Endothelial cell of umbilical vein (primary cell): ENCODE measurements at regions not wholly inside any gene's neighbourhood (a gene's known extent, or its start where the extent isn't known, plus 50 kb on each side); places are given as distances from the start of the nearest gene placed in this dataset.

Experiments
- BruUV-seq: library from RNA; stranded (reverse); fragments of 400-500 nt; replicated peaks from 2 replicates; lab custom pipeline; 2021; lab: Mats Ljungman, UMichigan
- CTCF ChIA-PET: fragments of 300-600, 350-600 bp; sonication (Branson Sonifier 250); formaldehyde crosslinking; loops from one replicate; lab custom pipeline; 2021; ENCODE audit warnings: antibody characterized with exemption, inconsistent platforms; lab: Charles Lee
- POLR2A ChIA-PET: fragments of 300-600, 350-600 bp; sonication (Branson Sonifier 250); formaldehyde crosslinking; loops from one replicate; lab custom pipeline; 2021; ENCODE audit warnings: antibody characterized with exemption, inconsistent platforms; lab: Charles Lee
- DNase-seq: peaks from one replicate; pipeline ENCODE4 v3.0.0-alpha.2; 2011; ENCODE audit warnings: low read depth, low spot score
- FAIRE-seq: peaks from 2 replicates; lab custom pipeline; 2011; peaks lifted over from hg19 to GRCh38; lab: Jason Lieb, UNC
- H2AFZ ChIP-seq: 2 replicates; pipeline ENCODE4 v1.6.0; 2012; ENCODE audit warnings: low read depth, low read length, control low read depth, inconsistent platforms
- H3K27ac ChIP-seq: 2 replicates; pipeline ENCODE4 v1.5.1; 2011; ENCODE audit warnings: low read depth, mild to moderate bottlenecking, control low read depth, low read length, moderate library complexity; ENCODE audit not compliant: insufficient read depth
- H3K27me3 ChIP-seq, 2 experiments: 2 replicates each; pipeline versions ENCODE4 v1.6.0 to v1.6.1; 2011; ENCODE audit warnings: low read length in 2 of 2, mixed read lengths in 1 of 2; ENCODE audit not compliant: control insufficient read depth in 2 of 2, insufficient read depth in 2 of 2
- H3K36me3 ChIP-seq, 2 experiments: 2 replicates in 1 of 2; 3 replicates in 1 of 2; pipeline ENCODE4 v1.5.1; 2011; ENCODE audit warnings: low read length in 2 of 2, mild to moderate bottlenecking in 1 of 2, moderate library complexity in 1 of 2; ENCODE audit not compliant: control insufficient read depth in 2 of 2, insufficient read depth in 2 of 2; ENCODE audit errors: extremely low read depth in 1 of 2
- H3K4me1 ChIP-seq: 3 replicates; pipeline ENCODE4 v1.5.1; 2011; ENCODE audit warnings: mild to moderate bottlenecking, low read length; ENCODE audit not compliant: control insufficient read depth, insufficient read depth; ENCODE audit errors: extremely low read depth
- H3K4me2 ChIP-seq: 2 replicates; pipeline ENCODE4 v1.6.1; 2011; ENCODE audit warnings: low read length, control low read depth, mixed read lengths; ENCODE audit not compliant: insufficient read depth
- H3K4me3 ChIP-seq, 3 experiments: fragments of 200-600 bp in 1 of 3; sonication (generic), shearing (Covaris generic) in 1 of 3; replicated peaks in 1 of 3; 2 replicates each; pipeline ENCODE4 v1.5.1; 2011 to 2016; ENCODE audit warnings: control low read depth in 3 of 3, low read length in 3 of 3, mild to moderate bottlenecking in 2 of 3, inconsistent platforms in 1 of 3, low read depth in 1 of 3, moderate library complexity in 1 of 3; ENCODE audit not compliant: insufficient read depth in 1 of 3
- H3K79me2 ChIP-seq: 2 replicates; pipeline ENCODE4 v1.6.0; 2012; ENCODE audit warnings: low read length, inconsistent platforms; ENCODE audit not compliant: control insufficient read depth, insufficient read depth
- H3K9ac ChIP-seq: replicated peaks from 2 replicates; pipeline ENCODE3; 2011; ENCODE audit warnings: low read length, control low read depth; ENCODE audit not compliant: insufficient read depth; ENCODE audit errors: extremely low read depth
- H3K9me1 ChIP-seq: replicated peaks from 3 replicates; pipeline ENCODE4 v1.6.0; 2011; ENCODE audit warnings: mild to moderate bottlenecking, low read length; ENCODE audit not compliant: control insufficient read depth, insufficient read depth; ENCODE audit errors: extremely low read depth
- H3K9me3 ChIP-seq: replicated peaks from 2 replicates; pipeline ENCODE4 v1.5.1; 2012; ENCODE audit warnings: low read length, inconsistent platforms; ENCODE audit not compliant: control insufficient read depth, insufficient read depth
- H4K20me1 ChIP-seq: replicated peaks from 2 replicates; pipeline ENCODE3; 2011; ENCODE audit warnings: mild to moderate bottlenecking, low read length; ENCODE audit not compliant: control insufficient read depth, insufficient read depth; ENCODE audit errors: extremely low read depth
- EZH2 ChIP-seq: IDR thresholded peaks from 2 replicates; pipeline ENCODE4 v1.6.1; 2012; ENCODE audit warnings: borderline replicate concordance, low read depth, mild to moderate bottlenecking, moderate library complexity, low read length, inconsistent platforms; ENCODE audit not compliant: severe bottlenecking
- FOS ChIP-seq: IDR thresholded peaks from 2 replicates; pipeline ENCODE4 v1.6.1; 2011; ENCODE audit warnings: mild to moderate bottlenecking, low read length, moderate library complexity, borderline replicate concordance; ENCODE audit not compliant: insufficient read depth
- GATA2 ChIP-seq: IDR thresholded peaks from 2 replicates; pipeline ENCODE4 v1.7.0; 2011; ENCODE audit warnings: low read depth, mild to moderate bottlenecking, moderate library complexity, mixed read lengths, low read length; ENCODE audit not compliant: insufficient read length, insufficient read depth
- JUN ChIP-seq: IDR thresholded peaks from 2 replicates; pipeline ENCODE4 v1.6.1; 2011; ENCODE audit warnings: borderline replicate concordance, low read depth; ENCODE audit not compliant: insufficient read length, insufficient read depth
- MYC ChIP-seq: IDR thresholded peaks from one replicate; pipeline ENCODE4 v1.6.1; 2011; ENCODE audit warnings: mild to moderate bottlenecking, low read depth, low read length
- POLR2A ChIP-seq: IDR thresholded peaks from 2 replicates; pipeline ENCODE4 v1.6.1; 2012; ENCODE audit warnings: low read depth, mild to moderate bottlenecking, control low read depth, low read length
- POLR2AphosphoS5 ChIP-seq: IDR thresholded peaks from 2 replicates; pipeline ENCODE4 v1.6.1; 2012; ENCODE audit warnings: low read depth, mild to moderate bottlenecking, control low read depth, low read length, moderate library complexity; ENCODE audit not compliant: insufficient read depth
- dilution Hi-C: fragments of 300-500 bp; cut with MboI; formaldehyde crosslinking; loops from one replicate; pipeline ENCODE4 v1.15.0; 2019; ENCODE audit warnings: low sequenced_read_pairs; ENCODE audit not compliant: extremely low pct_ligation_motif_present
- intact Hi-C: fragments of 100-400 bp; cut with micrococcal nuclease; formaldehyde crosslinking; loops from one replicate; pipeline ENCODE4 v1.10.0; 2022
- TF ChIP-seq, protein P1 (sequence below), 2 donors: IDR thresholded peaks; 1 replicate in 1 of 2; 2 replicates in 1 of 2; pipeline ENCODE4 v1.5.1; 2011; ENCODE audit warnings: low read length in 2 of 2, mild to moderate bottlenecking in 2 of 2, moderate library complexity in 2 of 2, control low read depth in 1 of 2, inconsistent platforms in 1 of 2, low read depth in 1 of 2; ENCODE audit not compliant: insufficient read depth in 1 of 2; ENCODE audit errors: extremely low read depth in 1 of 2
- TF ChIP-seq, protein P2 (sequence below): IDR thresholded peaks from 2 replicates; pipeline ENCODE4 v1.6.1; 2011; ENCODE audit not compliant: insufficient read depth, insufficient read length

DNA sequence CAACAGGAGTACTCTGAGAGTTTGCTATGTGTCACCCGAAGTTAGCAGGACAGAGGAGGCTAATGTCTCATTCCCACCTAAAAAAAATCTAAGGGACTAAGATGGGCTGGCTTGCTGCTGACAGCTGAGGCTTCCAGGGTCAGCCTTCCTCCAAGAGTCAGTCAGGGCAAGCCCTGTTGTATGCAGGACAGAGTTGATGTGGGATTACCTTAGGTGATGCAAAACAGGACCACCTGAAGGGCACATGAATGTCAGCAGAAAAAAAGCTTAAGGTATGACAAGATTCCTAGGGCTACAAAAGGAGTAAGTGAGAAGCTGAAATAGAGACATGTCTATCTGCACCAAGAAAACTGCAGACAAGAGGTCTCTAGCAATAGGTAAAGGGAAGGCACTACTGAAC lies 151.5 kb downstream of the NHLRC3 start:
- TF ChIP-seq, protein P1, sequence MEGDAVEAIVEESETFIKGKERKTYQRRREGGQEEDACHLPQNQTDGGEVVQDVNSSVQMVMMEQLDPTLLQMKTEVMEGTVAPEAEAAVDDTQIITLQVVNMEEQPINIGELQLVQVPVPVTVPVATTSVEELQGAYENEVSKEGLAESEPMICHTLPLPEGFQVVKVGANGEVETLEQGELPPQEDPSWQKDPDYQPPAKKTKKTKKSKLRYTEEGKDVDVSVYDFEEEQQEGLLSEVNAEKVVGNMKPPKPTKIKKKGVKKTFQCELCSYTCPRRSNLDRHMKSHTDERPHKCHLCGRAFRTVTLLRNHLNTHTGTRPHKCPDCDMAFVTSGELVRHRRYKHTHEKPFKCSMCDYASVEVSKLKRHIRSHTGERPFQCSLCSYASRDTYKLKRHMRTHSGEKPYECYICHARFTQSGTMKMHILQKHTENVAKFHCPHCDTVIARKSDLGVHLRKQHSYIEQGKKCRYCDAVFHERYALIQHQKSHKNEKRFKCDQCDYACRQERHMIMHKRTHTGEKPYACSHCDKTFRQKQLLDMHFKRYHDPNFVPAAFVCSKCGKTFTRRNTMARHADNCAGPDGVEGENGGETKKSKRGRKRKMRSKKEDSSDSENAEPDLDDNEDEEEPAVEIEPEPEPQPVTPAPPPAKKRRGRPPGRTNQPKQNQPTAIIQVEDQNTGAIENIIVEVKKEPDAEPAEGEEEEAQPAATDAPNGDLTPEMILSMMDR (IDR thresholded peaks at IDR 0.05; ENCODE audit: extremely low read depth in 1 of 2, insufficient read depth in 1 of 2, low read depth in 1 of 2, low read length in 2 of 2): no peak
- TF ChIP-seq EZH2: no peak
- TF ChIP-seq FOS: no peak
- TF ChIP-seq MYC: no peak
- Histone ChIP-seq H3K9me3 (no peaks in the 10 kb centered on the region), H2AFZ (no peak overlapping the region), H3K27me3 (peaks cover 0 to 3% of the 10 kb centered on the region in 2 experiments), H3K4me2 (no peak overlapping the region), H3K79me2 (no peaks in the 10 kb centered on the region), H4K20me1 (no peaks in the 10 kb centered on the region), H3K9me1 (no peaks in the 10 kb centered on the region), H3K4me1 (no peaks in the 10 kb centered on the region), H3K9ac (no peak overlapping the region), H3K36me3 (no peaks in the 10 kb centered on the region), H3K27ac (no peak overlapping the region), H3K4me3 (no peak overlapping the region)
- intact Hi-C loops (no loop called here), dilution Hi-C loops (no loop called here)
- BruUV-seq: no TSS peak
- FAIRE-seq: no peak
- POLR2A ChIA-PET: no interaction called here
- CTCF ChIA-PET: no interaction called here
- no peak for DNase-seq

DNA sequence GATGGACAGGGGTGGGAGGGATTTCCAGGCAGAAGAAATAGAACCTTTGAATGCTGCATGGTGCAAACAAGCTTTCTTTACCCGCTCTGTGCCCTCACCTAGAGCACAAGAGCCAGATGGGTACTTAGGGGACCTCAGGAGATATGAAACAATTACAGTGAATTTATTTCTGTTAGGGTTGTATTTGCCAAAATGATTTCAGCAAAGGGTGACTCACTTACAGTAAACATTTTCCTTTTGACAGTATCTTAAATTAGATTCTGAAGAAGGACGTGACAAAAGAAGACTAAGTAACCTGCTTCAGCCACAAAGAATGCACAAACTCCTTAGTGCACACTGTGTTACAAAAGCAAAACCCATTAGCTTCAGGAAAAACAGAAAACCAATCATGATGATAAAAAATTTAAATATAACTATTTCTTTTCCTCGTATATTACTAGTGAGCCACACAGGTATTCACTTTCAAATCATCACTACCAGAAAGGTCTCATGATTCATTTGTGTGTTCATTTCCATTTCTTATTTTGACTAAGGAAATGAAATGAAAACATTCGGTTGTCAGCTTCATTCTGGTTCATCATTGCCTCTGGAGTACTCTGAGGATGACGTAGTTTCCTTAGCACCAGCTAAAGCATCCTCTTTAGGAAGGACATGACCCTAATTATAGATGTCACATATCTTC lies 158.8 kb downstream of the NHLRC3 start:
- Histone ChIP-seq H2AFZ (no peak overlapping the region), H3K4me3 (no peak overlapping the region), H3K79me2 (no peaks in the 10 kb centered on the region), H3K9me1 (no peaks in the 10 kb centered on the region), H3K36me3 (no peaks in the 10 kb centered on the region), H3K4me2 (no peak overlapping the region), H3K27ac (no peak overlapping the region), H3K9me3 (no peaks in the 10 kb centered on the region), H3K27me3 (peaks cover 0 to 5% of the 10 kb centered on the region in 2 experiments), H4K20me1 (no peaks in the 10 kb centered on the region), H3K9ac (no peak overlapping the region), H3K4me1 (no peaks in the 10 kb centered on the region)
- intact Hi-C loops (no loop called here), dilution Hi-C loops (no loop called here)
- ChIA-PET CTCF (interaction anchor here (0.6 to 1.1 kb wide), 4 partner anchors 8 to 415 kb away, joined by 3 to 4 read pairs (median 3); no protein-coding TSS in a partner anchor), POLR2A (no interaction called here)
- no TSS peak for BruUV-seq
- no peak for DNase-seq
- no peak for TF ChIP-seq FOS
- no peak for TF ChIP-seq JUN
- TF ChIP-seq, protein P1 (IDR thresholded peaks at IDR 0.05; ENCODE audit: extremely low read depth in 1 of 2, insufficient read depth in 1 of 2, low read depth in 1 of 2, low read length in 2 of 2): no peak
- TF ChIP-seq, protein P2, sequence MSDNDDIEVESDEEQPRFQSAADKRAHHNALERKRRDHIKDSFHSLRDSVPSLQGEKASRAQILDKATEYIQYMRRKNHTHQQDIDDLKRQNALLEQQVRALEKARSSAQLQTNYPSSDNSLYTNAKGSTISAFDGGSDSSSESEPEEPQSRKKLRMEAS: no peak
- no peak for TF ChIP-seq POLR2A
- no peak for TF ChIP-seq EZH2
- no peak for TF ChIP-seq GATA2
- TF ChIP-seq MYC: no peak
- TF ChIP-seq POLR2AphosphoS5: no peak
- no peak for FAIRE-seq
